Neural cell (in vitro differentiated cells): ENCODE measurements at regions not wholly inside any gene's neighbourhood (a gene's known extent, or its start where the extent isn't known, plus 50 kb on each side); places are given as distances from the start of the nearest gene placed in this dataset.

ENCODE experiments used
- H2AFZ ChIP-seq: fragments of 200-600, 300-800 bp; sonication (generic), shearing (Covaris generic); 2 replicates; pipeline ENCODE4 v1.6.0; 2014; ENCODE audit warnings: low read depth, mild to moderate bottlenecking, antibody characterized with exemption, low read length, moderate library complexity
- H3F3A ChIP-seq: fragments of 200-600 bp; shearing (Covaris generic); 2 replicates; pipeline ENCODE4 v1.6.1; 2016; ENCODE audit warnings: mild to moderate bottlenecking, moderate library complexity, mixed read lengths, antibody characterized with exemption, low read length; ENCODE audit not compliant: insufficient read depth, poor library complexity, severe bottlenecking
- H3K27ac ChIP-seq: fragments of 200-600, 300-800 bp; sonication (generic), shearing (Covaris generic); 2 replicates; pipeline ENCODE4 v1.5.1; 2014; ENCODE audit warnings: mild to moderate bottlenecking, low read length, moderate library complexity
- H3K27me3 ChIP-seq: fragments of 300-800, 200-600 bp; sonication (generic), shearing (Covaris generic); 2 replicates; pipeline ENCODE4 v1.6.0; 2014; ENCODE audit warnings: mild to moderate bottlenecking, low read depth, low read length, moderate library complexity; ENCODE audit not compliant: insufficient read depth
- H3K36me3 ChIP-seq: fragments of 300-800, 200-600 bp; sonication (generic), shearing (Covaris generic); 2 replicates; pipeline ENCODE4 v1.5.1; 2014; ENCODE audit warnings: mild to moderate bottlenecking, antibody characterized with exemption, low read length, moderate library complexity; ENCODE audit not compliant: insufficient read depth
- H3K4me2 ChIP-seq: fragments of 300-800, 200-600 bp; sonication (generic), shearing (Covaris generic); 2 replicates; pipeline ENCODE4 v1.6.0; 2014; ENCODE audit warnings: mild to moderate bottlenecking, low read length
- H3K4me3 ChIP-seq: fragments of 300-800, 200-600 bp; sonication (generic), shearing (Covaris generic); 2 replicates; pipeline ENCODE4 v1.5.1; 2014; ENCODE audit warnings: mild to moderate bottlenecking, low read length, moderate library complexity
- H3K79me2 ChIP-seq: fragments of 200-600 bp; shearing (Covaris generic); replicated peaks from 2 replicates; pipeline ENCODE4 v1.6.0; 2014; ENCODE audit warnings: mild to moderate bottlenecking, low read length, moderate library complexity; ENCODE audit not compliant: insufficient read depth
- H3K9ac ChIP-seq: fragments of 300-800, 200-600 bp; sonication (generic), shearing (Covaris generic); 2 replicates; pipeline ENCODE4 v1.6.1; 2016; ENCODE audit warnings: mild to moderate bottlenecking, low read length, mixed read lengths
- H3K9me2 ChIP-seq: fragments of 200-600 bp; shearing (Covaris generic); 2 replicates; pipeline ENCODE4 v1.6.1; 2016; ENCODE audit warnings: mild to moderate bottlenecking, low read length, mixed read lengths; ENCODE audit not compliant: insufficient read depth
- H3K9me3 ChIP-seq: fragments of 200-600, 300-800 bp; sonication (generic), shearing (Covaris generic); 2 replicates; pipeline ENCODE4 v1.6.1; 2016; ENCODE audit warnings: mild to moderate bottlenecking, mixed run types, low read length, moderate library complexity, mixed read lengths
- H4K20me1 ChIP-seq: fragments of 200-600 bp; shearing (Covaris generic); 2 replicates; pipeline ENCODE4 v1.6.1; 2016; ENCODE audit warnings: mild to moderate bottlenecking, mixed run types; ENCODE audit not compliant: insufficient read depth
- EP300 ChIP-seq: fragments of 450-650 bp; conservative IDR thresholded peaks from 2 replicates; pipeline ENCODE4 v1.6.1; 2014; ENCODE audit warnings: antibody characterized with exemption, mild to moderate bottlenecking, moderate library complexity; ENCODE audit not compliant: poor library complexity, severe bottlenecking
- EZH2 ChIP-seq: fragments of 200-600, 300-800 bp; shearing (Covaris generic), sonication (generic); IDR thresholded peaks from 2 replicates; pipeline ENCODE4 v1.6.1; 2014; ENCODE audit warnings: antibody characterized with exemption, low read length, borderline replicate concordance, mild to moderate bottlenecking; ENCODE audit not compliant: insufficient read depth, poor library complexity, severe bottlenecking
- MXI1 ChIP-seq: fragments of 450-650 bp; conservative IDR thresholded peaks from 2 replicates; pipeline ENCODE4 v1.6.1; 2014; ENCODE audit warnings: antibody characterized with exemption, mild to moderate bottlenecking; ENCODE audit not compliant: poor library complexity, severe bottlenecking
- POLR2AphosphoS5 ChIP-seq: IDR thresholded peaks from 2 replicates; pipeline ENCODE4 v1.6.1; 2012
- RAD21 ChIP-seq: fragments of 450-650 bp; conservative IDR thresholded peaks from 2 replicates; pipeline ENCODE4 v1.6.1; 2014; ENCODE audit warnings: antibody characterized with exemption, mild to moderate bottlenecking, moderate library complexity
- SMC3 ChIP-seq: fragments of 450-650 bp; conservative IDR thresholded peaks from 2 replicates; pipeline ENCODE4 v1.6.1; 2014; ENCODE audit warnings: antibody characterized with exemption, mild to moderate bottlenecking, moderate library complexity; ENCODE audit not compliant: poor library complexity
- TAF1 ChIP-seq: IDR thresholded peaks from 2 replicates; pipeline ENCODE4 v1.6.1; 2012; ENCODE audit warnings: low read depth
- TF ChIP-seq, protein P1 (sequence below): IDR thresholded peaks from 2 replicates; pipeline ENCODE4 v1.6.1; 2012; ENCODE audit warnings: borderline replicate concordance
- TF ChIP-seq, protein P2 (sequence below): fragments of 450-650 bp; IDR thresholded peaks from 2 replicates; pipeline ENCODE4 v1.5.1; 2014; ENCODE audit warnings: antibody characterized with exemption, mild to moderate bottlenecking, moderate library complexity; ENCODE audit not compliant: poor library complexity, severe bottlenecking

DNA sequence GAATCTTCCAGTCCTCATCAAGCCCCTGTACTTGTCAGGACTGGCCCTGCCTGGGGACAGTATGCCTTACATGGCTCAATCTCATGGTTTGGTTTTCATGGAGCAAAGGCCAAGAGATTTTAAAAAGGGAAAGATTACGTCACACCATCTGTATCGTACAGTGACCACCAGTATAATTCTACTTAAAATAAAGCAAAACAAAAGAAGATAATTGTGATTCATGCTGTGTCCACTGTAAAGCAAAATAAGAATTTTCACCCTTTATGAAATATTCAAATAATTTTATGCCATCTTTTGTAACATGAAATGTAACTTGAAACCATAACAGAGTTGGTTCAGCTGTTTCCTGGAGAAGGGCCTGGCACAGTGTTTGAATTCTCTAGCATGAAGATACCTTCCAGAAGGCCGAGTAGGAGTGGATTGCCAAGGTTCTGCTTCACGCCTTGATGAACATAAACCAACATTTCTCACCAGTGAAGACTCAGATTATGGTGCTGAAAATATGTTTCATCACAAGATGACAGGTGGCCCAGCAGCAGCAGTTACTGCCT lies 486.5 kb downstream of the RFPL4B start:
- TF ChIP-seq RAD21: no peak
- no peak for TF ChIP-seq EP300
- no peak for TF ChIP-seq TAF1
- TF ChIP-seq, protein P1, sequence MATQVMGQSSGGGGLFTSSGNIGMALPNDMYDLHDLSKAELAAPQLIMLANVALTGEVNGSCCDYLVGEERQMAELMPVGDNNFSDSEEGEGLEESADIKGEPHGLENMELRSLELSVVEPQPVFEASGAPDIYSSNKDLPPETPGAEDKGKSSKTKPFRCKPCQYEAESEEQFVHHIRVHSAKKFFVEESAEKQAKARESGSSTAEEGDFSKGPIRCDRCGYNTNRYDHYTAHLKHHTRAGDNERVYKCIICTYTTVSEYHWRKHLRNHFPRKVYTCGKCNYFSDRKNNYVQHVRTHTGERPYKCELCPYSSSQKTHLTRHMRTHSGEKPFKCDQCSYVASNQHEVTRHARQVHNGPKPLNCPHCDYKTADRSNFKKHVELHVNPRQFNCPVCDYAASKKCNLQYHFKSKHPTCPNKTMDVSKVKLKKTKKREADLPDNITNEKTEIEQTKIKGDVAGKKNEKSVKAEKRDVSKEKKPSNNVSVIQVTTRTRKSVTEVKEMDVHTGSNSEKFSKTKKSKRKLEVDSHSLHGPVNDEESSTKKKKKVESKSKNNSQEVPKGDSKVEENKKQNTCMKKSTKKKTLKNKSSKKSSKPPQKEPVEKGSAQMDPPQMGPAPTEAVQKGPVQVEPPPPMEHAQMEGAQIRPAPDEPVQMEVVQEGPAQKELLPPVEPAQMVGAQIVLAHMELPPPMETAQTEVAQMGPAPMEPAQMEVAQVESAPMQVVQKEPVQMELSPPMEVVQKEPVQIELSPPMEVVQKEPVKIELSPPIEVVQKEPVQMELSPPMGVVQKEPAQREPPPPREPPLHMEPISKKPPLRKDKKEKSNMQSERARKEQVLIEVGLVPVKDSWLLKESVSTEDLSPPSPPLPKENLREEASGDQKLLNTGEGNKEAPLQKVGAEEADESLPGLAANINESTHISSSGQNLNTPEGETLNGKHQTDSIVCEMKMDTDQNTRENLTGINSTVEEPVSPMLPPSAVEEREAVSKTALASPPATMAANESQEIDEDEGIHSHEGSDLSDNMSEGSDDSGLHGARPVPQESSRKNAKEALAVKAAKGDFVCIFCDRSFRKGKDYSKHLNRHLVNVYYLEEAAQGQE: no peak
- TF ChIP-seq SMC3: no peak
- TF ChIP-seq MXI1: no peak
- TF ChIP-seq, protein P2, sequence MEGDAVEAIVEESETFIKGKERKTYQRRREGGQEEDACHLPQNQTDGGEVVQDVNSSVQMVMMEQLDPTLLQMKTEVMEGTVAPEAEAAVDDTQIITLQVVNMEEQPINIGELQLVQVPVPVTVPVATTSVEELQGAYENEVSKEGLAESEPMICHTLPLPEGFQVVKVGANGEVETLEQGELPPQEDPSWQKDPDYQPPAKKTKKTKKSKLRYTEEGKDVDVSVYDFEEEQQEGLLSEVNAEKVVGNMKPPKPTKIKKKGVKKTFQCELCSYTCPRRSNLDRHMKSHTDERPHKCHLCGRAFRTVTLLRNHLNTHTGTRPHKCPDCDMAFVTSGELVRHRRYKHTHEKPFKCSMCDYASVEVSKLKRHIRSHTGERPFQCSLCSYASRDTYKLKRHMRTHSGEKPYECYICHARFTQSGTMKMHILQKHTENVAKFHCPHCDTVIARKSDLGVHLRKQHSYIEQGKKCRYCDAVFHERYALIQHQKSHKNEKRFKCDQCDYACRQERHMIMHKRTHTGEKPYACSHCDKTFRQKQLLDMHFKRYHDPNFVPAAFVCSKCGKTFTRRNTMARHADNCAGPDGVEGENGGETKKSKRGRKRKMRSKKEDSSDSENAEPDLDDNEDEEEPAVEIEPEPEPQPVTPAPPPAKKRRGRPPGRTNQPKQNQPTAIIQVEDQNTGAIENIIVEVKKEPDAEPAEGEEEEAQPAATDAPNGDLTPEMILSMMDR: no peak
- no peak for TF ChIP-seq EZH2
- no peak for TF ChIP-seq POLR2AphosphoS5
- H3K4me2 ChIP-seq: no peak overlapping the region
- no peaks in the 10 kb centered on the region for H3K36me3 ChIP-seq
- H3K9me3 ChIP-seq: no peaks in the 10 kb centered on the region
- no peaks in the 10 kb centered on the region for H3F3A ChIP-seq
- H3K27ac ChIP-seq: no peak overlapping the region
- no peaks in the 10 kb centered on the region for H4K20me1 ChIP-seq
- H3K4me3 ChIP-seq: no peak overlapping the region
- no peak overlapping the region for H3K9ac ChIP-seq
- H3K9me2 ChIP-seq: no peaks in the 10 kb centered on the region
- no peaks in the 10 kb centered on the region for H3K79me2 ChIP-seq
- no peaks in the 10 kb centered on the region for H3K27me3 ChIP-seq
- no peak overlapping the region for H2AFZ ChIP-seq

DNA sequence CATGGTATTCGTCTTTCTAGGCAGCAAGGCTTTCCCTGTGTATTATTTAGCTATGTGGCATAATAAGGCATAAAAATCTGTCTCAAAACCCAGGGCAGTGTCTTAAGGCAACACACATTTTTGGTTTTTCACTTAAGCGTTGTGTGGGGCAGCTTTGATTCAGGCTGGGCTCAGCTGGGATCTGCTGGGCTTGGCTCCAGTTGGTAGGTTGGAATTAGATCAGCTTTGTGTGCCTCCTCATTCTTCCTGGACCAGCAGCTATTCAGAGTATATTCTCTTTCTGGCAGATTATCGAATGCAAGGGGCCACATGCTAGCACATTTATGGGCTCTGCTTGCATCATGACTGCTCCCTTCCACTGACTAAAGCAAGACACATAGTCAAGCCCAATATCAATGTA lies 487.9 kb downstream of the RFPL4B start:
- Histone ChIP-seq H3K4me3 (no peak overlapping the region), H2AFZ (no peak overlapping the region), H3K9me3 (no peaks in the 10 kb centered on the region), H3K9me2 (no peaks in the 10 kb centered on the region), H3K9ac (no peak overlapping the region), H3K36me3 (no peaks in the 10 kb centered on the region), H3K27me3 (no peaks in the 10 kb centered on the region), H3K27ac (no peak overlapping the region), H3F3A (no peaks in the 10 kb centered on the region), H3K79me2 (no peaks in the 10 kb centered on the region), H3K4me2 (no peak overlapping the region), H4K20me1 (no peaks in the 10 kb centered on the region)
- TF ChIP-seq, protein P2: no peak
- TF ChIP-seq EP300 (no peak), TAF1 (no peak), RAD21 (no peak), POLR2AphosphoS5 (no peak), EZH2 (no peak), SMC3 (no peak), MXI1 (no peak)
- TF ChIP-seq, protein P1: no peak
